ENCODE measurements at regions not wholly inside any gene's neighbourhood (a gene's known extent, or its start where the extent isn't known, plus 50 kb on each side); places are given as distances from the start of the nearest gene placed in this dataset.

- ATAC-seq (ENCODE audit: low read depth) (no peak), DNase-seq (no peak)
- H3K4me3 Mint-ChIP-seq = no peak overlapping the region
- H3K4me1 Mint-ChIP-seq = peaks cover 11% of the 10 kb centered on the region
- TF ChIP-seq, protein P1, sequence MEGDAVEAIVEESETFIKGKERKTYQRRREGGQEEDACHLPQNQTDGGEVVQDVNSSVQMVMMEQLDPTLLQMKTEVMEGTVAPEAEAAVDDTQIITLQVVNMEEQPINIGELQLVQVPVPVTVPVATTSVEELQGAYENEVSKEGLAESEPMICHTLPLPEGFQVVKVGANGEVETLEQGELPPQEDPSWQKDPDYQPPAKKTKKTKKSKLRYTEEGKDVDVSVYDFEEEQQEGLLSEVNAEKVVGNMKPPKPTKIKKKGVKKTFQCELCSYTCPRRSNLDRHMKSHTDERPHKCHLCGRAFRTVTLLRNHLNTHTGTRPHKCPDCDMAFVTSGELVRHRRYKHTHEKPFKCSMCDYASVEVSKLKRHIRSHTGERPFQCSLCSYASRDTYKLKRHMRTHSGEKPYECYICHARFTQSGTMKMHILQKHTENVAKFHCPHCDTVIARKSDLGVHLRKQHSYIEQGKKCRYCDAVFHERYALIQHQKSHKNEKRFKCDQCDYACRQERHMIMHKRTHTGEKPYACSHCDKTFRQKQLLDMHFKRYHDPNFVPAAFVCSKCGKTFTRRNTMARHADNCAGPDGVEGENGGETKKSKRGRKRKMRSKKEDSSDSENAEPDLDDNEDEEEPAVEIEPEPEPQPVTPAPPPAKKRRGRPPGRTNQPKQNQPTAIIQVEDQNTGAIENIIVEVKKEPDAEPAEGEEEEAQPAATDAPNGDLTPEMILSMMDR (IDR thresholded peaks at IDR 0.05) = no peak
- ChIA-PET CTCF (interaction anchor here (0.8 to 0.9 kb wide), 2 partner anchors 11 to 12 kb away, joined by 3 to 5 read pairs; no protein-coding TSS in a partner anchor), POLR2A (no interaction called here)
- intact Hi-C loops (cut with micrococcal nuclease) = no loop called here
- H3K27ac Mint-ChIP-seq = no peak overlapping the region
- no peaks in the 10 kb centered on the region for H3K9me3 Mint-ChIP-seq
- H3K36me3 Mint-ChIP-seq (ENCODE audit: low read depth) = no peaks in the 10 kb centered on the region
- peaks cover 5% of the 10 kb centered on the region for H3K27me3 Mint-ChIP-seq
Measured at GRCh38 chr20:22350624-22351023, 233.7 kb downstream of the FOXA2 start.

- Mint-ChIP-seq H3K27ac (no peak overlapping the region), H3K4me3 (no peak overlapping the region), H3K4me1 (peaks cover 11% of the 10 kb centered on the region), H3K9me3 (no peaks in the 10 kb centered on the region), H3K27me3 (peaks cover 5% of the 10 kb centered on the region), H3K36me3 (ENCODE audit: low read depth) (no peaks in the 10 kb centered on the region)
- DNase-seq = no peak
- intact Hi-C loops (cut with micrococcal nuclease) = no loop called here
- TF ChIP-seq, protein P1 (IDR thresholded peaks at IDR 0.05) = no peak
- CTCF ChIA-PET = interaction anchor here (0.6 kb wide), 1 partner anchor 9 kb away, joined by 3 read pairs; no protein-coding TSS in a partner anchor
- POLR2A ChIA-PET = no interaction called here
- ATAC-seq (ENCODE audit: low read depth) = no peak
Measured at GRCh38 chr20:22348010-22348409, 236.4 kb downstream of the FOXA2 start.

- no peak overlapping the region for H3K27ac Mint-ChIP-seq
- H3K4me3 Mint-ChIP-seq = no peak overlapping the region
- DNase-seq (no peak), ATAC-seq (ENCODE audit: low read depth) (no peak)
- ChIA-PET CTCF (no interaction called here), POLR2A (no interaction called here)
- TF ChIP-seq, protein P1 (IDR thresholded peaks at IDR 0.05) = no peak
- no peaks in the 10 kb centered on the region for H3K36me3 Mint-ChIP-seq (ENCODE audit: low read depth)
- intact Hi-C loops (cut with micrococcal nuclease) = no loop called here
- no peaks in the 10 kb centered on the region for H3K9me3 Mint-ChIP-seq
- H3K4me1 Mint-ChIP-seq = peaks cover 11% of the 10 kb centered on the region
- H3K27me3 Mint-ChIP-seq = peaks cover 5% of the 10 kb centered on the region
Measured at GRCh38 chr20:22346716-22347115, 237.7 kb downstream of the FOXA2 start.

GRCh38 chr20:22343612-22344011, 240.8 kb downstream of the FOXA2 start:
- Mint-ChIP-seq H3K36me3 (ENCODE audit: low read depth) (no peaks in the 10 kb centered on the region), H3K27ac (no peak overlapping the region), H3K27me3 (peaks cover 9% of the 10 kb centered on the region), H3K9me3 (no peaks in the 10 kb centered on the region), H3K4me1 (peaks cover 11% of the 10 kb centered on the region), H3K4me3 (no peak overlapping the region)
- intact Hi-C loops (cut with micrococcal nuclease) = no loop called here
- CTCF ChIA-PET = no interaction called here
- POLR2A ChIA-PET = no interaction called here
- DNase-seq = no peak
- ATAC-seq (ENCODE audit: low read depth) = no peak
- TF ChIP-seq, protein P1 (IDR thresholded peaks at IDR 0.05) = no peak

DNA sequence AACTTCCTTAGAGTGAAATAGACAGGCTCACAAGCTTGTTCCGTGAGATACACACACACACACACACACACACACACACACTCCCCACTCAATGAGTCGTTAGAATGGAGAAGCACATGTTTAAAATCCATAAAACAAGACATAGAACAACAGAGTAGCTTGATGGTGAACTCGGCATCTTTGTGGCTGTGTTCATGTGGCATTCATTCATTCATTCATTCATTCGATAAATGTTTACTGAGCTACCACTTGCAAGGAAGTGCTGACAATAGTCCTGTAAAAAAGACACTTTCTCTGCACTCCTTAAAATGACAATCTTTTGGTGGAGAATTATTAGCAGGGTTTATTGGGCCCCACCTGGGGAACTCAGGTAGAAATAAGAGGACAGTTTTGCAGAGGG, 242.0 kb downstream of the FOXA2 start:
- Mint-ChIP-seq H3K36me3 (ENCODE audit: low read depth) (no peaks in the 10 kb centered on the region), H3K27ac (no peak overlapping the region), H3K4me1 (peaks cover 11% of the 10 kb centered on the region), H3K27me3 (peaks cover 10% of the 10 kb centered on the region), H3K9me3 (no peaks in the 10 kb centered on the region), H3K4me3 (no peak overlapping the region)
- intact Hi-C loops (cut with micrococcal nuclease) = no loop called here
- no peak for ATAC-seq (ENCODE audit: low read depth)
- DNase-seq = no peak
- CTCF ChIA-PET = interaction anchor here (1.0 kb wide), 1 partner anchor 341 kb away, joined by 3 read pairs; no protein-coding TSS in a partner anchor
- TF ChIP-seq, protein P1 (IDR thresholded peaks at IDR 0.05) = no peak
- POLR2A ChIA-PET = no interaction called here
